ENCODE measurements at regions not wholly inside any gene's neighbourhood (a gene's known extent, or its start where the extent isn't known, plus 50 kb on each side); places are given as distances from the start of the nearest gene placed in this dataset.
"Not testable (repeated sequence)": the region's sequence is repeated elsewhere in the genome, so short reads cannot be mapped to it uniquely, and the experiment has no call there.

DNA sequence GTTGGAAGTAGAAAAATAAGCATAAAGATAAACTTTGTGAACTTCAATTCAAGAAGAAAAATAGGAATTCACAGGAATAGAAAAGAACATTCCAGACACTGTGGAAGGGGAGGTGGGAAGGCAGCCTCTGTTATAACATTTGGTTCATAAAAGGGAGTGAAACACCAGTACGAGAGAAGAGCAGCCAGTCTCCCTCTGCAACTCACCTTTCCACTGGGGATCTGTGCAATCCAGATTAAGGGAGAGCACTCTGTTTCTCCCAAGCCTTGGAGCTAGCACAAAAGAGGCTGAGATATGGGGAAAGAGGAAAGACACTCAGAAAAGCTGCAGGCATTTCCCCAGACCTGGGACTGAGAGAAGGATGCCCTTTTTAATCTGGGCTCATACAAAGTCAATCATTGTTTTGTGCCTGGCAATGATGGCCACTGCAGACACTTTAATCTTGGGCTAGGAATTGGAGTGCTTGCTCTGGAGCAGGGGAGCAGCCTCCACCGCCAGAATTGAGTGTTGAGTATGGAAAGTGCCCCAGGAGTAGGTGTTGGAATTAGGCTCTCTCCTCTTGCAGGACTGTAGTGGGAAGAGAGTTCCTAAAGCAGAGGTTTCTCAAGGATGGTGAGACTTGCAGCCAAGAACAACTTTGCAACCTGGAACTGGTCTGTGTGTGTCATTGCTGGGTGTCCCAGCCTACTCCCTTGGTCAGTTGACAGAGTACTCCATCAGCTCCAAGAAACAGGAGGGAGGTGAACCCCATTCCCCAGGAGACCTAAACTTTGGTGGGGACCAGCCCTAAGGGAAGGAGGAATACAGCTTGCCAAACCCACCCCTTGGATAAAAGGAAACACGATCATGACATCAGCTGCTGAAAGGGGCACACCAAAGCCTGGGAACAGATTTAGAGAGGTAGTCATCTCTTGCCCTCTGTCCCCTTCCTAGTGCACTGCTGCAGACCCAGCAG lies 1510.2 kb upstream of the TPTE start:
- H3K9ac ChIP-seq (ENCODE audit: control insufficient read depth, extremely low read depth, insufficient read depth, low read length); H3K4me2 ChIP-seq (ENCODE audit: control insufficient read depth, extremely low read depth, insufficient read depth, low read depth, low read length); FAIRE-seq; H3K79me2 ChIP-seq (ENCODE audit: control insufficient read depth, insufficient read depth, low read length); dilution Hi-C loops (cut with MboI; ENCODE audit: extremely low pct_ligation_motif_present, low sequenced_read_pairs); H3K27me3 ChIP-seq (ENCODE audit: control insufficient read depth, extremely low read depth, insufficient read depth, low read length); H2AFZ ChIP-seq (ENCODE audit: control insufficient read depth, low read length); H3K9me1 ChIP-seq (ENCODE audit: control insufficient read depth, extremely low read depth, insufficient read depth, low read length); H3K4me3 ChIP-seq (ENCODE audit: control insufficient read depth in 2 of 3, extremely low read depth in 1 of 3, insufficient read depth in 2 of 3, low read depth in 1 of 3, low read length in 3 of 3); H4K20me1 ChIP-seq (ENCODE audit: control insufficient read depth, extremely low read depth, insufficient read depth, low read length); DNase-seq (ENCODE audit: low read depth, low spot score); H3K36me3 ChIP-seq (ENCODE audit: control insufficient read depth in 2 of 2, extremely low read depth in 1 of 2, insufficient read depth in 2 of 2, low read length in 2 of 2); H3K4me1 ChIP-seq (ENCODE audit: control insufficient read depth, extremely low read depth, insufficient read depth, low read length); H3K27ac ChIP-seq (ENCODE audit: control insufficient read depth, insufficient read depth, low read length): not testable (repeated sequence)
- peaks cover 40% of the 10 kb centered on the region for H3K9me3 ChIP-seq (ENCODE audit: control insufficient read depth, low read depth, low read length)

DNA sequence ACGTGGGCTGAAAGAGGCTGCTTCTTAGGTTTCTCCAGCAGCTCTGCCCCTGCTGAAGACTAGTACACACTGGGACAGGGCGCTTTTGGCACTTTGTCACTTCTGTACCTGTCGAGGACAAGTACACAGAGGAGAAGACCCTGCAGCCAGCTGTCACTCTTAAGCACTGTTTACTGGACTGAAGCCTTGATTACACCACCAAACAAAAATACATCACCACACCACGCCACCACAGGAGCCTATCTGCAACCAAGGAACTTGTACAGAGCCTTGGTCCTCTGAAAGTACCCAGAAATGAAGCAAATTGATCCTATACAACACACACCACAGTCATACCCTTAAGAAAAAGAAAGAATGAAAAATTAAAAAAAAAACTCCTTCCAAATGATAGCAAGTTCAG lies 1509.5 kb upstream of the TPTE start:
- H3K4me1 ChIP-seq (ENCODE audit: control insufficient read depth, extremely low read depth, insufficient read depth, low read length); H3K4me2 ChIP-seq (ENCODE audit: control insufficient read depth, extremely low read depth, insufficient read depth, low read depth, low read length); H3K4me3 ChIP-seq (ENCODE audit: control insufficient read depth in 2 of 3, extremely low read depth in 1 of 3, insufficient read depth in 2 of 3, low read depth in 1 of 3, low read length in 3 of 3); H3K79me2 ChIP-seq (ENCODE audit: control insufficient read depth, insufficient read depth, low read length); H3K9ac ChIP-seq (ENCODE audit: control insufficient read depth, extremely low read depth, insufficient read depth, low read length); H3K9me1 ChIP-seq (ENCODE audit: control insufficient read depth, extremely low read depth, insufficient read depth, low read length); H3K36me3 ChIP-seq (ENCODE audit: control insufficient read depth in 2 of 2, extremely low read depth in 1 of 2, insufficient read depth in 2 of 2, low read length in 2 of 2); dilution Hi-C loops (cut with MboI; ENCODE audit: extremely low pct_ligation_motif_present, low sequenced_read_pairs); H2AFZ ChIP-seq (ENCODE audit: control insufficient read depth, low read length); H3K27ac ChIP-seq (ENCODE audit: control insufficient read depth, insufficient read depth, low read length); FAIRE-seq; DNase-seq (ENCODE audit: low read depth, low spot score); H4K20me1 ChIP-seq (ENCODE audit: control insufficient read depth, extremely low read depth, insufficient read depth, low read length); H3K27me3 ChIP-seq (ENCODE audit: control insufficient read depth, extremely low read depth, insufficient read depth, low read length): not testable (repeated sequence)
- H3K9me3 ChIP-seq (ENCODE audit: control insufficient read depth, low read depth, low read length), result peaks cover 40% of the 10 kb centered on the region

DNA sequence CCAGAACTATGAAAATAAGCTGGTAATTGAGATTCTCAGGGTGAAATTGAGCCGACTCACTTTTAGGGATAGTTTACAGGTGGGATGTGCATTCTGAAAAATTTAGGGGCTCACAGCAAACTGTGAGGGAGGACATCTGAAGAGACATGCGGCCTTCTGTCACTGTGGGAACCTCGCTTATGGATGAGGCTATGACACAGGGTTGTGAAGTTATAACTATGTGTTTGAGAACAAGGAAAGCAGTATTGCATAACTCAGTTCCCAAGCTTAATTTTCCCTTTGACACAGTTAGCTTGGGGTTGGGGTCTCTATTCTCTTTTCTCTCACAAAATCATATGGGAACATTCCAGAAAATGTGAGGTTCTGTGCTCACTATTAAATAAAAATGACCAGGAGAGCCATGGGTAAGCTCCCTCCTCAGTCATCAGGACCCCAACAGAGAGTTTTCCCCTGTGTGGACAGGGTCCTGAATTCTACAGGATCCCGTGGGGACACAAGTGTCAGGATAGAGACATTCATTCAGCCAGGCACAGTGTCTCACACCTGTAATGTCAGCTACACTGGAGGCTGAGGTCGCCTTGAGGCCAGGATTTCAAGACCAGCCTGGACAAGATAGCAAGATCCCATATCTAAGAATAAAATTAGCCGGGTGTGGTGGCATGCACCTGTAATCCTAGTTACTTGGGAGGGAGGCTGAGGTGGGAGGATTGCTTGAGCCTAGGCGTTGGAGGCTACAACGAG lies 1507.7 kb upstream of the TPTE start:
- H3K79me2 ChIP-seq (ENCODE audit: control insufficient read depth, insufficient read depth, low read length); H3K4me1 ChIP-seq (ENCODE audit: control insufficient read depth, extremely low read depth, insufficient read depth, low read length); H3K27me3 ChIP-seq (ENCODE audit: control insufficient read depth, extremely low read depth, insufficient read depth, low read length); H2AFZ ChIP-seq (ENCODE audit: control insufficient read depth, low read length); H3K36me3 ChIP-seq (ENCODE audit: control insufficient read depth in 2 of 2, extremely low read depth in 1 of 2, insufficient read depth in 2 of 2, low read length in 2 of 2); FAIRE-seq; DNase-seq (ENCODE audit: low read depth, low spot score); dilution Hi-C loops (cut with MboI; ENCODE audit: extremely low pct_ligation_motif_present, low sequenced_read_pairs); H3K4me2 ChIP-seq (ENCODE audit: control insufficient read depth, extremely low read depth, insufficient read depth, low read depth, low read length); H3K9ac ChIP-seq (ENCODE audit: control insufficient read depth, extremely low read depth, insufficient read depth, low read length); H3K4me3 ChIP-seq (ENCODE audit: control insufficient read depth in 2 of 3, extremely low read depth in 1 of 3, insufficient read depth in 2 of 3, low read depth in 1 of 3, low read length in 3 of 3); H3K9me1 ChIP-seq (ENCODE audit: control insufficient read depth, extremely low read depth, insufficient read depth, low read length); H4K20me1 ChIP-seq (ENCODE audit: control insufficient read depth, extremely low read depth, insufficient read depth, low read length); H3K27ac ChIP-seq (ENCODE audit: control insufficient read depth, insufficient read depth, low read length): not testable (repeated sequence)
- peaks cover 44% of the 10 kb centered on the region for H3K9me3 ChIP-seq (ENCODE audit: control insufficient read depth, low read depth, low read length)

DNA sequence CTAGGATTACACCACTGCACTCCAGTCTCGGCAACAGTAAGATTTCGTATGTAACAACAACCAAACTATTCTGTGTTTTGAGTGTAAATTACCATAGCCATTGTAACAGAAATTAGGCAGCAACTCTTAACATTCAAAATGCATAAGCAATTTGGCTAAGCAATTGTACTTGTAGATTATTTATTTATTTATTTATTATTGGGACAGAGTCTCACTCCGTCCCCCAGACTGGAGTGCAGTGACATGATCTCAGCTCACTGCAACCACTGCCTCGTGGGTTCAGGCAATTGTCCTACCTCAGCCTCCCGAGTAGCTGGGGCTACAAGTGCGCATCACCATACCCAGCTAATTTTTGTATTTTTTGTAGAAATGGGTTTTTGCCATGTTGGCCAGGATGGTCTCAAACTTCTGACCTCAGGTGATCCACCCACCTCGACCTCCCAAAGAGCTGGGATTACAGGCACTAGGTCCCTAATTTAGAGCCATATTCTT lies 1507.1 kb upstream of the TPTE start:
- H4K20me1 ChIP-seq (ENCODE audit: control insufficient read depth, extremely low read depth, insufficient read depth, low read length); H3K4me1 ChIP-seq (ENCODE audit: control insufficient read depth, extremely low read depth, insufficient read depth, low read length); H3K4me2 ChIP-seq (ENCODE audit: control insufficient read depth, extremely low read depth, insufficient read depth, low read depth, low read length); H3K36me3 ChIP-seq (ENCODE audit: control insufficient read depth in 2 of 2, extremely low read depth in 1 of 2, insufficient read depth in 2 of 2, low read length in 2 of 2); dilution Hi-C loops (cut with MboI; ENCODE audit: extremely low pct_ligation_motif_present, low sequenced_read_pairs); H2AFZ ChIP-seq (ENCODE audit: control insufficient read depth, low read length); H3K27me3 ChIP-seq (ENCODE audit: control insufficient read depth, extremely low read depth, insufficient read depth, low read length); H3K27ac ChIP-seq (ENCODE audit: control insufficient read depth, insufficient read depth, low read length); FAIRE-seq; DNase-seq (ENCODE audit: low read depth, low spot score); H3K9me1 ChIP-seq (ENCODE audit: control insufficient read depth, extremely low read depth, insufficient read depth, low read length); H3K4me3 ChIP-seq (ENCODE audit: control insufficient read depth in 2 of 3, extremely low read depth in 1 of 3, insufficient read depth in 2 of 3, low read depth in 1 of 3, low read length in 3 of 3); H3K79me2 ChIP-seq (ENCODE audit: control insufficient read depth, insufficient read depth, low read length); H3K9ac ChIP-seq (ENCODE audit: control insufficient read depth, extremely low read depth, insufficient read depth, low read length): not testable (repeated sequence)
- H3K9me3 ChIP-seq (ENCODE audit: control insufficient read depth, low read depth, low read length), result peaks cover 45% of the 10 kb centered on the region

All from keratinocyte (primary cell).